ENCODE measurements at regions not wholly inside any gene's neighbourhood (a gene's known extent, or its start where the extent isn't known, plus 50 kb on each side); places are given as distances from the start of the nearest gene placed in this dataset.

GRCh38 chr13:112000888-112001287 is 66.1 kb upstream of the SOX1 start:
- H3K9me3 ChIP-seq (ENCODE audit: control insufficient read depth, low read length, poor library complexity, severe bottlenecking) = no peaks in the 10 kb centered on the region
- Mint-ChIP-seq H3K27me3 (peaks cover 14% of the 10 kb centered on the region), H3K36me3 (ENCODE audit: low read depth) (no peaks in the 10 kb centered on the region), H3K4me1 (no peaks in the 10 kb centered on the region), H3K4me3 (no peak overlapping the region), H3K27ac (no peak overlapping the region)
- ATAC-seq (no peak), DNase-seq (no peak)

DNA sequence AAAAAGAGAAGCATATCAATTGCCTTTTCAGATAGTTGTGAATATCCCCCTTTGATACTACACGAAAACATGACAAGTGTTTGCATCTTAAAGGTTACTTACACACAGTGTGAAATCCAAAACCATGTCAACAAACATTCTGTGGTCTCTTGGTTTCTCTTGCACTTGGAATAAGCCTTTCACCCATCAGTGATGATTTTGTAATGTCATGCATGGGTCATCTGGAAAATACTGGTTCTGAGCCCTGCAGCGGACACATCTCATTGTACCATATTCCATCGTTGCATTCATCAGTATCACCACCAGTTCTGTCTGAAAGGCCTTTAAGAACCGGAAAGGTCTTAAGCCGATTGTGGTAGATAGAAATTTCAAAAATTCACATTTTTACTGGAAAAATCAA is 65.4 kb upstream of the SOX1 start:
- no peaks in the 10 kb centered on the region for H3K9me3 ChIP-seq (ENCODE audit: control insufficient read depth, low read length, poor library complexity, severe bottlenecking)
- Mint-ChIP-seq H3K27me3 (peaks cover 14% of the 10 kb centered on the region), H3K36me3 (ENCODE audit: low read depth) (no peaks in the 10 kb centered on the region), H3K4me3 (no peak overlapping the region), H3K27ac (no peak overlapping the region), H3K4me1 (no peaks in the 10 kb centered on the region)
- ATAC-seq (no peak), DNase-seq (no peak)

DNA sequence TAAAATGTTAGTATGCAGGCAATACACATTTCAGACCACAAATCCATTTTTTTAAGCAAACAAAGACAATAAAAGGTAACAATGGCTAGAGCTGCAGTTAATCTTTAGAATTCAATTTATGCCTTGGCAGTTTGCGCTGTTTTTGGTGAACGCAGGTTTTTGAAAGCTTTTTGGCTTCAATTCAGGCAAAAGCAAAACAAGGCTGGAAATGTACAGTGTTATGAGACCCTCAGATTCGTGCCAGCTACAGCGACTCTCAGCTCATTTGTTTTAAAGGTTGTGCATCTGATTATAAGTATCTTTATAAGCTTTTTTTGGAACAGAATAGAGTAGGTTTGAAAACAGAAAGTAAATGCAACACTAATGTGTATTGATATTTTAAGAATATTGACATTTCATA is 63.6 kb upstream of the SOX1 start:
- H3K9me3 ChIP-seq (ENCODE audit: control insufficient read depth, low read length, poor library complexity, severe bottlenecking) = no peaks in the 10 kb centered on the region
- Mint-ChIP-seq H3K36me3 (ENCODE audit: low read depth) (no peaks in the 10 kb centered on the region), H3K4me1 (no peaks in the 10 kb centered on the region), H3K27me3 (peaks cover 8% of the 10 kb centered on the region), H3K27ac (no peak overlapping the region), H3K4me3 (no peak overlapping the region)
- DNase-seq (no peak), ATAC-seq (no peak)

- peaks cover 2% of the 10 kb centered on the region for H3K27me3 Mint-ChIP-seq
- H3K4me3 Mint-ChIP-seq = no peak overlapping the region
- H3K27ac Mint-ChIP-seq = no peak overlapping the region
- DNase-seq = no peak
- no peaks in the 10 kb centered on the region for H3K36me3 Mint-ChIP-seq (ENCODE audit: low read depth)
- H3K4me1 Mint-ChIP-seq = no peaks in the 10 kb centered on the region
- no peaks in the 10 kb centered on the region for H3K9me3 ChIP-seq (ENCODE audit: control insufficient read depth, low read length, poor library complexity, severe bottlenecking)
- no peak for ATAC-seq
These were observed 63.0 kb upstream of the SOX1 start for GRCh38 chr13:112003941-112004340.

DNA sequence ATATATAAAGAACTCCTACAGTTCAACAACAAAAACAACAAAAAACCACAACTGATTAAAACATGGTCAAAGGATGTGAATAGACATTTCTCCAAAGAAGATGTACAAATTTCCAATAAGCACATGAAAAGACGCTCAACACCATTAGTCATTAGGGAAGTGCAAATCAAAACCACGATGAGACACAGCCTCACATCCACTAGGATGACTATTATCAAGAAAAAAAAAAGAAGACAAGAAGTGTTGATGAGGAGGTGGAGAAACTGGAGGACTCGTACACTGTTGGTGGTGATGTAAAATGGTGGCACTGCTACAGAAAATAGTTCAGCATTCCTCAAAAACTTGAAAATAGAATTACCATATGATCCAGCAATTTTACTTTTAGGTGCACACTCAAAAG is 61.0 kb upstream of the SOX1 start:
- ATAC-seq (no peak), DNase-seq (no peak)
- Mint-ChIP-seq H3K27ac (no peak overlapping the region), H3K36me3 (ENCODE audit: low read depth) (no peaks in the 10 kb centered on the region), H3K27me3 (no peaks in the 10 kb centered on the region), H3K4me3 (no peak overlapping the region), H3K4me1 (no peaks in the 10 kb centered on the region)
- H3K9me3 ChIP-seq (ENCODE audit: control insufficient read depth, low read length, poor library complexity, severe bottlenecking) = no peaks in the 10 kb centered on the region

DNA sequence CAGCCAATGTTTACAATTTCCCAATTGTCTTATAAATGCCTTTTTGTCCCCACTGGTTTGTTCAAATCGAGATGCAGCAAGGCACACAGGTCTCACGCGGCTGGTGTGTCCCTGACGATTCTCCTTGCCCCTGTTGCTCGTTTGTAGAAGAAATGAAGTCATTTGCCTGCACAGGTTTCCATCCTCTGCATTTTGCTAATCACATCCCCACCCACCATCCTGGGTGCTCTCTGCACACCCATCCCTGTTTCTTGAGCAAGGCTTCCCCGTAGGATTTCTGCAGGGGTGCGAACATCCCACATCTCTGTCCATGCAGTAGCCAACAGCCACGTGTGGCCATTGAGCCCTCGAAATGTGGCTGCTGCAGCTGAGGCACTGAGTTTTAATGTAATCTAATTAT is 59.8 kb upstream of the SOX1 start:
- ATAC-seq (no peak), DNase-seq (no peak)
- H3K36me3 Mint-ChIP-seq (ENCODE audit: low read depth) = no peaks in the 10 kb centered on the region
- no peaks in the 10 kb centered on the region for H3K27me3 Mint-ChIP-seq
- no peak overlapping the region for H3K4me3 Mint-ChIP-seq
- no peak overlapping the region for H3K27ac Mint-ChIP-seq
- H3K4me1 Mint-ChIP-seq = no peaks in the 10 kb centered on the region
- no peaks in the 10 kb centered on the region for H3K9me3 ChIP-seq (ENCODE audit: control insufficient read depth, low read length, poor library complexity, severe bottlenecking)

DNA sequence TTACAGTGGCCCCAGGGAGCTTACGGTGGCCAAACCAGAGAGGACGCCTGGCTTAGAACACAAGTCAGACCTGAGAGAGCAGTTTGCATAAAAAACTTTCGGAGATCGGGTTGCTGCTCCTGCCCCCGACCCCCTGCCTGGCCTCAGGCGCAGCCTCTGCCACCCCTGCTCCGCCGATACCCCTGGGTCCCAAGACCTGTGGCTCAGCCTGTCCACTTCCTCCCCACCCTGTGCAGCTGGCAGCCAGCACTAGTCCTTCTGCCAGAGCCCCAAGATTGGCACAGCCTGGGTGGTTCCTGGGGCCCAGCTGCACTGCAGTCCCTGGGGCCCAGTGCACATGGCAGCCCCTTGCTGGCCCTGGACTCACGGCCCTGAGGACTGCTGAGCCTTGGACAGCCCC is 56.2 kb upstream of the SOX1 start:
- Mint-ChIP-seq H3K27ac (no peak overlapping the region), H3K4me3 (no peak overlapping the region), H3K36me3 (ENCODE audit: low read depth) (no peaks in the 10 kb centered on the region), H3K27me3 (no peaks in the 10 kb centered on the region), H3K4me1 (no peaks in the 10 kb centered on the region)
- H3K9me3 ChIP-seq (ENCODE audit: control insufficient read depth, low read length, poor library complexity, severe bottlenecking) = no peaks in the 10 kb centered on the region
- ATAC-seq (no peak), DNase-seq (no peak)

GRCh38 chr13:112012016-112012704 is 54.8 kb upstream of the SOX1 start:
- H3K27me3 Mint-ChIP-seq = no peaks in the 10 kb centered on the region
- H3K9me3 ChIP-seq (ENCODE audit: control insufficient read depth, low read length, poor library complexity, severe bottlenecking) = no peaks in the 10 kb centered on the region
- DNase-seq (no peak), ATAC-seq (no peak)
- H3K36me3 Mint-ChIP-seq (ENCODE audit: low read depth) = no peaks in the 10 kb centered on the region
- H3K4me3 Mint-ChIP-seq = no peak overlapping the region
- no peak overlapping the region for H3K27ac Mint-ChIP-seq
- H3K4me1 Mint-ChIP-seq = no peaks in the 10 kb centered on the region

DNA sequence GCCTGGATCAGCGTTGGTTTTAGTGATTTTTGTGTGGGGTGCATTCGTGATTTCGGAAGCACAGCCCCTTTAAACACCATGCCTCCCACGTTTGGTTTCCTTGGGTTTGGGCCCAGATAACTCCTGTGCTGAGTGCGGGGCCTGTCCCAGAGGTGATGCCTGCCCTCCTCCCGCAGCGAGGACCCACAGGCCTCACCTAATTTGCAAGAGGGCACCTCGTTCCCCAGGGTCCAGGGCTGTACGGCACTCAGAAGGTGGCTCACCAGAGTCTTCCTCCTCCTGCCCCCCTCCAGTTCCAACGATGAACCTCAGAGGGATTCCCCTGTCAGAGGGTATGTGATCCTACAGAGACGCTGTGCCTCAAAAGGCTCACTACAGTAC is 54.3 kb upstream of the SOX1 start:
- no peak for DNase-seq
- Mint-ChIP-seq H3K4me3 (no peak overlapping the region), H3K36me3 (ENCODE audit: low read depth) (no peaks in the 10 kb centered on the region), H3K4me1 (no peaks in the 10 kb centered on the region), H3K27me3 (no peaks in the 10 kb centered on the region), H3K27ac (no peak overlapping the region)
- no peak for ATAC-seq
- H3K9me3 ChIP-seq (ENCODE audit: control insufficient read depth, low read length, poor library complexity, severe bottlenecking) = no peaks in the 10 kb centered on the region

DNA sequence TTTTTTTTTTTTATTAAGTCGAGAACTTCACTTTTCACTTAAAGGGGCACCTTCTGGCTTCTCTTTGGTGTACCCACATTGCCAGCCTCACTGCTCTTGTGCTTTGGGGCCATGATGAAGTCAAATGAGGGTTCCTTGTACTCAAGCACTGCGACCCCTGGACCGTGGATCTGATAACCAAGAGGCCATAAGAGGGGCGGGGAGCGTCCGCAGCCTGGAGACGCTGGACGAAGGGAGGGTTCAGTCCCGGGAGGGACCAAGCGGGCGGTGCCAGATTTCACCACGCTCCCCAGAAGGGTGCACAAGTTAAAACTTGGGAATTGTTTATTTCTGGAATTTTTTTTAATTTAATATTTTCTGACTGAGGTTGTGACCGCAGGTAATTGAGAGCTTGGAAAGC is 53.3 kb upstream of the SOX1 start:
- Mint-ChIP-seq H3K4me1 (no peaks in the 10 kb centered on the region), H3K36me3 (ENCODE audit: low read depth) (no peaks in the 10 kb centered on the region), H3K27me3 (no peaks in the 10 kb centered on the region), H3K27ac (no peak overlapping the region), H3K4me3 (no peak overlapping the region)
- DNase-seq (no peak), ATAC-seq (no peak)
- H3K9me3 ChIP-seq (ENCODE audit: control insufficient read depth, low read length, poor library complexity, severe bottlenecking) = no peaks in the 10 kb centered on the region

DNA sequence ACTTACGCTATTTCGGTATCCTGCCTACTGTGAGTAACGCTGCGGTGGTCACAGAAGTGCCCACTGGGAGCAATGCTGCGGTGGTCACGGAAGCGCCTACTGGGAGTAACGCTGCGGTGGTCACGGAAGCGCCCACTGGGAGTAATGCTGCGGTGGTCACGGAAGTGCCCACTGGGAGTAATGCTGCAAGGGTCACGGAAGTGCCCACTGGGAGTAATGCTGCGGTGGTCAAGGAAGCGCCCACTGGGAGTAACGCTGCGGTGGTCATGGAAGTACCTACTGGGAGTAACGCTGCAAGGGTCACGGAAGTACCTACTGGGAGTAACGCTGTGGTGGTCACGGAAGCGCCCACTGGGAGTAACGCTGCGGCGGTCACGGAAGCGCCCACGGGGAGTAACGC is 52.1 kb upstream of the SOX1 start:
- no peaks in the 10 kb centered on the region for H3K9me3 ChIP-seq (ENCODE audit: control insufficient read depth, low read length, poor library complexity, severe bottlenecking)
- Mint-ChIP-seq H3K27ac (no peak overlapping the region), H3K4me1 (no peaks in the 10 kb centered on the region), H3K36me3 (ENCODE audit: low read depth) (no peaks in the 10 kb centered on the region), H3K27me3 (no peaks in the 10 kb centered on the region), H3K4me3 (no peak overlapping the region)
- ATAC-seq (no peak), DNase-seq (no peak)

Data from T-helper 17 cell (primary cell).